Cardiac septum (tissue), 1 donor: ENCODE measurements at regions not wholly inside any gene's neighbourhood (a gene's known extent, or its start where the extent isn't known, plus 50 kb on each side); places are given as distances from the start of the nearest gene placed in this dataset.

ENCODE experiments used
- DNase-seq: peaks from one replicate; pipeline ENCODE4 v3.0.0-alpha.2; 2020; ENCODE audit warnings: low spot score
- intact Hi-C: fragments of 100-400 bp; cut with DNase I; formaldehyde crosslinking; loops from one replicate; pipeline ENCODE4 v1.14.0; 2022
- donor health status: DM: no; HTN: no; CAD: no.

- intact Hi-C loops, result no loop called here
- no peak for DNase-seq
Measured at GRCh38 chr16:86122681-86123342, 223.8 kb downstream of the IRF8 start.

- DNase-seq, result no peak
- intact Hi-C loops, result no loop called here
Measured at GRCh38 chr16:86124321-86124720, 225.4 kb downstream of the IRF8 start.

DNA sequence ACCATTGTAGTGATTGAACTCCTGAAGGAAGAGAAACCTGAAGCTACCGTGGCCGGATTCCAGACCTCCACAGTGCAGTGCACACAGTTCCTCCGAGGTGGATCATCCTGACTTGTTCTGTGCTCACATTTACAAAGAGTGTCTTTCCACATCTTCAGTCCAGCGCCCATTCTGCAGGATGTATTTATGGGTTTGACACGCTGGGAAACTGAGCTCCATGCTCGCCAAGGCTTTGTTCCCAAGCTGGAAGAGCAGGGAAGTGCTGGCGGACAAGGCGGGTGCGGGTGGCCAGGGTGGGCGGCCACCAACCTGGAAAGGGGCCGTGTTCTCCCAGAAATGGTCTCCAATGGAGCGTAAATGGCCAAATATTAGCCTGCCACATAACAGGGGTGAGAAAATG is 227.9 kb downstream of the IRF8 start:
- DNase-seq, result peak; percentile 4
- intact Hi-C loops, result no loop called here

DNA sequence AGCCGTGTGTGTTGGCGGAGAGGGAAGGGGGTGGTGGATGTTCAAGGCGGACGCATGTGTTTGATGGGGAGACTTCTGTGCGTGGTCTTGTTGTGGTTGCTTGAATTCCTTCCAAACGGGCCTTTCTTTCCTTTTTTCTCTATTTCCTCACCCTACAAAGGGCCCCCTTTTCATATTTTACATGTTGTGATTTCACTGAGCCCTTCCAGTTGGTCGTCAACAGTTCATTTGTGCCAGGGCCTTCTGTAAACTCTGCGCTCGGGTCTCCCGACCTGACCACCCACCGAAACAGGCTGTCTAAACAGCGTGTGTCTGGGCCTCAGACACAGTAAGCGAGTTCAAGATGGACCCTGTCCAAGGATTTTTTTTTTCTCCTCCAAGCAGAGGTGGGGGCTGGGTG is 228.4 kb downstream of the IRF8 start:
- DNase-seq, result peak; percentile 35
- intact Hi-C loops, result no loop called here

DNA sequence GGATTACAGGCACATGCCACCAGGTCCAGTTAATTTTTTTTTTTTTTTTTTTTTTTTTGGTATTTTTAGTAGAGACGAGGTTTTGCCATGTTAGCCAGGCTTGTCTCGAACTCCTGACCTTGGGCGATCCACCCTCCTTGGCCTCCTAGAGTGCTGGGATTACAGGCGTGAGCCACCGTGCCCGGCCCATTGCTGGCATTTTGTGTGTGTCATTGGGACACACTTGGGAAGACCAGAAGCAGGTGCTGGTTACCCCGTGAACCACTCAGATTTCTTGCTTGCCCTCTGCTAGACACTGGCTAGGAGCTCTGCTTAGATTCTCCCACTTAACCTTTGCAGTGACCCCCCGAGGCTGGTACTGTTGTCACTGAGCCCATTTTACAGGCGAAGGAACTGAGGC is 229.3 kb downstream of the IRF8 start:
- intact Hi-C loops, result no loop called here
- peak; percentile 72 for DNase-seq

DNA sequence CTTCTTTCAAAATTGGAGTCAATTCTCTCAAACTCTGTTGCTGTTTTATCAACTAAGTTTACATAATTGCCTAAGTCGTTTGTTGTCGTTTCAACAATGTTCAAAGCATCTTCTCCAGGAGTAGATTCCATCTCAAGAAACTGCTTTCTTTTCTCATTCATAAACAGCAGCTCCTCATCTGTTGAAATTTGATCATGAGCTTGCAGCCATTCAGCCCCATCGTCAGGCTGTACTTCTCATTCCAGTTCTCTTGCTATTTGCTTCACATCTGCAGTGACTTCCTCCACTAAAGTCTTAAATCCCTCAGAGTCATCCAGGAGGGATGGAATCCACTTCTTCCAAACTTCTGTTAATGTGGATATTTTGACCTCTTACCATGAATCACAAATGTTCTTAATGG is 230.6 kb downstream of the IRF8 start:
- intact Hi-C loops, result no loop called here
- DNase-seq, result no peak

- intact Hi-C loops, result no loop called here
- no peak for DNase-seq
Measured at GRCh38 chr16:86133377-86133776, 234.4 kb downstream of the IRF8 start.

DNA sequence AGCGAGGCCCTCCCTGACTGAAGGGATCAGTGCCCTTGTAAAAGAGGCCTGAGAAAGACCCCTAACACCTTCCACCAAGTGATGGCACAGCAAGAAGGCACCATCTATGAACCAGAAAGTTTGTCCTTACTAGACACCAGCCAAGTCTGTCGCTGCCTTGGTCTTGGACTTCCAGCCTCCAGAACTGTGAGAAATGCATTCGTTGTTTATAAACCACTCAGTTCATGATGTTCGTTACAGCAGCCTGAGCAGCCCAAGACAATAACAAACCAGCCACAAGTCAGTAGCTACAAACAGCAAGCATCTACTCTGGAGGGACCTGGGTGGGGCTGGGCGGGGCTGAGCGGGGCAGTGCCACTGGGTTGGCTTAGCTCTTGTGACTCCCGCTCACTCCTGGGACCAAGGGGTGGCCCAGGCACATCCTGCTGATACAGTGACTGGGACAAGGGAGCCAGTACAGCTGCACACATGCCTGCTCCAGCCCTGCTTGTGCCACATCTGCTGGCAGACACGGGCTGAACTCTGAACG is 234.9 kb downstream of the IRF8 start:
- intact Hi-C loops, result no loop called here
- no peak for DNase-seq

DNA sequence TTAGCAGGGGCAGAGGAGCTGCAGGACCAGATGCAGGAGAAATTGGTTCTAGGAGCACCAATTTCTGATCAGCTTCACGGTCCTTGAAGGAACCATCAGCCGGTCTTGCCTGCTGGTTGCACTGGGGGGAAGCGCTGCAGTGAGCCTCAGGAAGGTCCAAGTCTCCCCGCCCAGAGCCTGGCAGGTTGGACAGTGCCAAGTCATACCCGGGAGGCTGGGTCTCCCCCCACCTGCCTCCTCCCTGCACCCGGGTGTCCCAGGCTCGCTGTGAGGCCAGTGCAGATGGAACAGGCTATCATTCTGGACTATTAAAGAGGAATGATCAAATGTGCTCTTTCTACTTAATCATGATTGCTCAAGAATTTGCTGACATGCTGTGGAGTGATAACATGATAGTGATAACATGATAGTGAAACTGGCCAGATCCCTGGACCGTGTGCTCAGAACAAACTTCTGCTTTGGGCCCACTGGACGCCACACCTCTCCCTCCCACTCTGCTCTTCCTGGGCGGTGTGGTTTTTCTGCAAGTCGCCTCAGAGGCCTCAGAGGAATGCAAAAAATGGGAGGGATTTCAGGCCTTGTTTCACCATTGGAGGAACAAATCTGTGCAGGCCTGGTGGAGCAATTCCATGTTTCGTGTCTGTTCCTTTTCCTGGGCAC is 236.0 kb downstream of the IRF8 start:
- intact Hi-C loops, result no loop called here
- no peak for DNase-seq

DNA sequence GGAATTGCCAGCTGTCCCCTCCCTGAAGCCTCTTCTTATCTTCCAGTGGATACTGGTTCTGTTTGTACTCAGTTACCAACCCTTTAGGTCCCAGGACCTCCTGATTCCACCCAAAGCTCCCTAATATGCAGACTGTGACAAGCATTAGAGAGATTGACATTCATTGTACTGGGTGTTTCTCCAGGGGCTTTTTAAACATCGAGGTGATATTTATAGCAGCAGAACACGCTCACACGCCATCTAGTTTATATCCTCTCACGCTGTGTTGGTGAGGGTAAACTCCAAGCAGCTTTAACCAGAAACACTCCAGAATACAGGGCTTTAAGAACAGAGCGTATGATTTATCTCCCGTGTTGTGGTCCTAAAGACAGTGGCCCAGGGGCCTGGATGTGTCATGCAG is 238.4 kb downstream of the IRF8 start:
- intact Hi-C loops, result no loop called here
- no peak for DNase-seq

DNA sequence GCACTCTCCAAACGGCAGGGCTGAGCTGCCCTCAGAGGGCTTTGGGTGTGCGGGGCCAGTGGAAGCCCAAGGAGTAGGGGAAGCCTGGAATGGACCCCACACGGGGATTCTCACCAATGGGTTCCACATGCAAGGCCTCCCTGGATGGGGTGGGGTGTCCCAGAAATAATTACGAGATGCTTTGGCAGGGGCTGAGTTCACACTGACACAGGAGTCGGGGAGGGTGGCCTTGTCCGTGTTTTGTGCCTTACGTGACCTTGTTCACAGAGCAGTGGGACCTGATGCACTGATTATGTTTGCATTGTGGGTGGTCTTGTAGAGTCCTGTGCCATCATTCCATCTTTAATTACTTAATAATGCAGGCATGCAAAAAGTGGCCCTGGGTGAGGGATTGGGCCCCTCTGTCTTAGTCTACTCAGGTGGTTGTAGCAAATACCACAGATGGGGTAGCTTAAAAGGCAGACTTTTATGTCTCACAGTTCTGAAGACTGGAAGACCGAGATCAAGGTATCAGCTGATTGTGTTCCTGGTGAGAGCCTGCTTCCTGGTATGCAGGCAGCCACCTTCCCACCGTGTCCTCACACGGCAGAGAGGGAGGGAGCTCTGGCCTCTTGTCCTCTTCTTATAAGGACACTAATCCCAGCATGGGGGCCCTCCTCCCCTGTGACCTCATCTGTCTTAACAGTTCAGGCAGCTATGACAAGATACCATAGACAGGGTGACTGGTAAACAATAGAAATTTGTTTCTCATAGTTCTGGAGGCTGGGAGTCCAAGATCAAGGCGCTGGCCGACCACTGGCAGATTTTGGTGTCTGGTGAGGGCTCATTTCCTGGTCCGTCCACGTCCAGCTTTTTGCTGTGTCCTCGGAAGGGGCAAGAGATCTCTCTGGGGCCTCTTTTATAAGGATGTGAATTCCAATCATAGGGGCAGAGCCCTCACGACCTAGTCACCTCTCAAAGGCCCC is 239.4 kb downstream of the IRF8 start:
- intact Hi-C loops, result no loop called here
- no peak for DNase-seq

DNA sequence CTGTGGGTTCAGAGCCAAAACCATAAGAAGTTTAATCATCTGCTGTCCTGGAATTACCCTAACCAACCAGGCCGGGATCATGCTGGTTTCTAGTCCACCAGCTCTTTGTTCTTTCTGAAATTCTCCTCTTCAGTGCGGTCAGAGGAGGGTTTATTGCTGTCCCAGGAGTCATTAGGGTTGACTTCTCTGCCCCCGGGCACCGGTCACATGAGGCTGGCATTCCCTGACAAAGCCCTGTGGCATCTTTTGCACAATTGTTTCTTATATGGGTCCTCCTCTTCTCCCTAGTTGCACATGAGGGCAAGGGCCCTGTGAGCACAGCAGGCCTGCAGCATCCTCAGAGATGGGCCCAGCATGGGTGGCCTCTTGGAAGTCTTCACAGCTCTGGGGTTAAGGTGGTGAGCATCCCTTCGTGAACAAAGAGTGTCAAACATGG is 243.9 kb downstream of the IRF8 start:
- intact Hi-C loops, result no loop called here
- DNase-seq, result no peak

- DNase-seq, result no peak
- intact Hi-C loops, result no loop called here
Measured at GRCh38 chr16:86143666-86144065, 244.7 kb downstream of the IRF8 start.

DNA sequence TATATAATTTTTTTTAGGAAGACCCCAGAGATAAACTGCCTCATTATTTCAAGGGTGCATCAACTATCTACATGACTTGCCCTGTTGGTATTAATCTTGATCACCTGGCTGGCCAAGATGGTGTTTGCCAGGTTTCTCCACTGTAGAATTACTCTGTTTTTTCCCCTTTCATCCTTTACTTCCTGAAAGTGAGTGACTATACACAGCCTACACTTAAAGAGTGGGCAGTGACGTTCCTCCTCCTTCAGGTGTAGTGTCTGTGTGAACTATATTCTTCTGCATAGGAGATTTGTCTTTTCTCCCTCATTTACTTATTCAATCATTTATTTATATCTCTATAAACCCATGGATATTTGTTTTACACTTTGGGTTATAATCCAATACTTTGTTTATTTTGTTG is 246.7 kb downstream of the IRF8 start:
- intact Hi-C loops, result no loop called here
- DNase-seq, result no peak

- intact Hi-C loops, result no loop called here
- DNase-seq, result no peak
Measured at GRCh38 chr16:86150641-86151238, 251.8 kb downstream of the IRF8 start.

- intact Hi-C loops, result no loop called here
- DNase-seq, result no peak
Measured at GRCh38 chr16:86151239-86151851, 252.4 kb downstream of the IRF8 start.

- no peak for DNase-seq
- intact Hi-C loops, result no loop called here
Measured at GRCh38 chr16:86156155-86156554, 257.2 kb downstream of the IRF8 start.

- no peak for DNase-seq
- intact Hi-C loops, result no loop called here
Measured at GRCh38 chr16:86157616-86158247, 258.8 kb downstream of the IRF8 start.
